Head of caudate nucleus (tissue), 42 donors: ENCODE measurements at regions not wholly inside any gene's neighbourhood (a gene's known extent, or its start where the extent isn't known, plus 50 kb on each side); places are given as distances from the start of the nearest gene placed in this dataset.

Experiments used
- DNase-seq, 42 donors: peaks; one replicate each; pipeline versions ENCODE4 v3.0.0 to v3.0.0-alpha.2; 2020 to 2021; ENCODE audit warnings: mixed read lengths in 7 of 42
- intact Hi-C: fragments of 100-400 bp; cut with DNase I; formaldehyde crosslinking; loops from one replicate; pipeline ENCODE4 v1.15.0; 2022

DNA sequence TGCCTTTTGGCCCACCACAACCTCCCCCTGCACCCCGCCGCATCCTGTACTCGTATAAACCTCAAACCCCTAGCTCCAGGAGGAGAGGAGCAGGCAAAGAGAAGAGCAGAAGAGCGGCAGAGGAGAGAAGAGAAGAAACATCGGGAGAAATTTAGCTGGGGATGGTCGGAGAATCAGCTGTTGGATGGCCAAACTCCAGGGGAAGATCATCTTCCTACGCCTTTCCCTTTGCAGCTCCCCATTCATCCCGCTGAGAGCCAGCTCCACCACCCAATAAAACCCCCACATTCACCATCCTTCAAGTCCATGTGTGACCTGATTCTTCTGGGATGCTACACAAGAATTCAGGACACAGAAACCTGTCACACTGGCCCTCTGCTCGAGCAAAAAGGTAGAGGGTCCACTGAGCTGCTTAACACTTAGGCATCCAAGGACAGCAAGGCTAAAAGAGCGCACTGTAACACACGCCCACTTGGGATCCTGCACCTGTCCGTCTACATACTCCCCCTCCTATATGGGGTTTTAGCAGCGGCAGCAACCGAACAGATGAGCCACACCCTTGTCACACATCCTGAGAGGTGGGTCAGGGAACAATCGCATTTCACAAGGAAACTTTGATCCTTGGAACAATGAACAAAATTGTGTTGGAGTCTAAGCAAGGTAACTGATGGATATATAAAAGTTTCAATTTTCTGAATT is 51.6 kb upstream of the MIR17HG start:
- intact Hi-C loops = no loop called here
- no peak for DNase-seq

DNA sequence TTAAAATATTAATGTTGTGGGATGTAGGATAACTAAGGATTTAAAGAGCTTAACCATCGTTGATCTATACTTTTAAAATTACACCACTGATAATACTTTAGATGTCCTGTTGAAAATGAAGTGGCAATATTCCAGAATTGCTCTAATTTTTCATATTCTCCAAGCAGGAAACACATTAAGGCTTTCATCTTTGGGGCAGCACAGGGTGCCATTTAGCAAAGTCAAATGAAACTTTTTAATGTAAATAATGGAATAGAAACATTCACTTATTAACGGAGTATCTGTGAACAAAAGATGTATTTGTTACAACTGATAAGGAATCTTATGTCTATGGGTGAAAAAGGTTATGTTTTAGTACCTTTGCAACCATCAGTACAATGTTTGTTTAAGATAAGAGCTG is 50.0 kb upstream of the MIR17HG start:
- intact Hi-C loops = no loop called here
- DNase-seq = no peak
